Calu3 (cell line): ENCODE measurements at regions not wholly inside any gene's neighbourhood (a gene's known extent, or its start where the extent isn't known, plus 50 kb on each side); places are given as distances from the start of the nearest gene placed in this dataset.
A peak's percentile ranks its signal among the peaks of the same experiment; 100 is the strongest.

ENCODE experiments used
- BruUV-seq: library from RNA; stranded (reverse); fragments of 400-500 nt; replicated peaks from 2 replicates; lab custom pipeline; 2021; lab: Mats Ljungman, UMichigan
- CTCF ChIA-PET: fragments of 300-600 bp; sonication (Branson Sonifier 250); formaldehyde crosslinking; loops from one replicate; lab custom pipeline; 2022; ENCODE audit warnings: antibody characterized with exemption; lab: Charles Lee
- DNase-seq: peaks from one replicate; pipeline ENCODE4 v3.0.0; 2022
- H3K27ac Mint-ChIP-seq: one replicate; pipeline ENCODE4 v1.8.0; 2022; ENCODE audit warnings: mixed read lengths; ENCODE audit not compliant: unreplicated experiment
- H3K27me3 Mint-ChIP-seq: one replicate; pipeline ENCODE4 v1.8.0; 2022; ENCODE audit warnings: mixed read lengths; ENCODE audit not compliant: unreplicated experiment
- H3K36me3 Mint-ChIP-seq: one replicate; pipeline ENCODE4 v1.8.0; 2022; ENCODE audit warnings: mild to moderate bottlenecking, moderate library complexity, mixed read lengths; ENCODE audit not compliant: insufficient read depth, unreplicated experiment
- H3K4me1 Mint-ChIP-seq: one replicate; pipeline ENCODE4 v1.8.0; 2022; ENCODE audit warnings: mild to moderate bottlenecking, low read depth, mixed read lengths; ENCODE audit not compliant: unreplicated experiment
- H3K4me3 Mint-ChIP-seq: one replicate; pipeline ENCODE4 v1.8.0; 2022; ENCODE audit warnings: mild to moderate bottlenecking, low read depth, moderate library complexity, mixed read lengths; ENCODE audit not compliant: unreplicated experiment
- H3K9me3 Mint-ChIP-seq: one replicate; pipeline ENCODE4 v1.8.0; 2022; ENCODE audit warnings: low read depth, mixed read lengths; ENCODE audit not compliant: unreplicated experiment
- intact Hi-C: fragments of 100-400 bp; cut with micrococcal nuclease; formaldehyde crosslinking; loops from one replicate; pipeline ENCODE4 v1.10.0; 2022; ENCODE audit not compliant: unreplicated experiment
- TF ChIP-seq, protein P1 (sequence below): fragments of 200-600 bp; IDR thresholded peaks from one replicate; pipeline ENCODE4 v1.8.0; 2022; ENCODE audit warnings: antibody characterized with exemption; ENCODE audit not compliant: unreplicated experiment

DNA sequence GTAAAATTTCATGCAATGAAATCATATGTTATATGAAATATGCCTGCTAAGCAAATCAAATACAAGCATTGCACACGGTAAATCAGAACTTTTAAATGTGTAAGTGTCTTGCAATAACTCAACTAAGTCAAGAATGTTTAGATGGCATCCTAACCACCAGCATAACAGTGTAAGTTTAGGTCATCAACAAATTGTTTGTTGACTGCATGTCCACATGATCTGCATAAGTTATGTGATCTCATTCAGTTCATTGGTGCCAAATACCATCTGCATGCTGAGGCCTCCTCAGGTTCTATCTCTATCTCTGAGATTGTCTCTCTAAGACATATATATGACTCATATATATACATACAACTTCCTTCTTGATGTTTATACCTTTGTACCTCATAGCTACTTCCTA lies 159.6 kb upstream of the STK32A start:
- no peak overlapping the region for H3K27ac Mint-ChIP-seq
- H3K9me3 Mint-ChIP-seq = no peaks in the 10 kb centered on the region
- H3K27me3 Mint-ChIP-seq = no peaks in the 10 kb centered on the region
- TF ChIP-seq, protein P1, sequence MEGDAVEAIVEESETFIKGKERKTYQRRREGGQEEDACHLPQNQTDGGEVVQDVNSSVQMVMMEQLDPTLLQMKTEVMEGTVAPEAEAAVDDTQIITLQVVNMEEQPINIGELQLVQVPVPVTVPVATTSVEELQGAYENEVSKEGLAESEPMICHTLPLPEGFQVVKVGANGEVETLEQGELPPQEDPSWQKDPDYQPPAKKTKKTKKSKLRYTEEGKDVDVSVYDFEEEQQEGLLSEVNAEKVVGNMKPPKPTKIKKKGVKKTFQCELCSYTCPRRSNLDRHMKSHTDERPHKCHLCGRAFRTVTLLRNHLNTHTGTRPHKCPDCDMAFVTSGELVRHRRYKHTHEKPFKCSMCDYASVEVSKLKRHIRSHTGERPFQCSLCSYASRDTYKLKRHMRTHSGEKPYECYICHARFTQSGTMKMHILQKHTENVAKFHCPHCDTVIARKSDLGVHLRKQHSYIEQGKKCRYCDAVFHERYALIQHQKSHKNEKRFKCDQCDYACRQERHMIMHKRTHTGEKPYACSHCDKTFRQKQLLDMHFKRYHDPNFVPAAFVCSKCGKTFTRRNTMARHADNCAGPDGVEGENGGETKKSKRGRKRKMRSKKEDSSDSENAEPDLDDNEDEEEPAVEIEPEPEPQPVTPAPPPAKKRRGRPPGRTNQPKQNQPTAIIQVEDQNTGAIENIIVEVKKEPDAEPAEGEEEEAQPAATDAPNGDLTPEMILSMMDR = no peak
- H3K4me1 Mint-ChIP-seq = no peaks in the 10 kb centered on the region
- H3K4me3 Mint-ChIP-seq = no peak overlapping the region
- intact Hi-C loops = no loop called here
- CTCF ChIA-PET = no interaction called here
- no peaks in the 10 kb centered on the region for H3K36me3 Mint-ChIP-seq
- DNase-seq = no peak
- no TSS peak for BruUV-seq

DNA sequence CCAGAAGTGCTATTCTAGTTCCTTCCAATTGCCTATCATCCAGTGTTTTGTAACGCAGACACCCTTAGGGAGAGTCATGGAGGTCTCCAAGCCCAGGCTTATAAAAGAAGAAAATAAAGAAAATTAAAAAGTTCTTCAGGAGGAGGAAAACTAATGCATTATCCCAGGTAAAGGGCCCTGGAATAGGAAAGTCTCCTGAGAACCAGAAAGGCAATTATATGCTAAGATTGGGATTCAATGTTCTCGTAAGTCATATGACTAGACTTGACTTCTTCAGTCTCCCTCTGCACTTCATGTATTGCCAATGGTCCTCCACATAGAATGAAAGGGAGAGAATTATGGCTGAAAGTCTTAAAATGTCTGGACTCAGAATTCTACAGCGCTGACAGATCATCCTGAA lies 154.4 kb upstream of the STK32A start:
- no TSS peak for BruUV-seq
- DNase-seq = no peak
- no peaks in the 10 kb centered on the region for H3K36me3 Mint-ChIP-seq
- H3K4me1 Mint-ChIP-seq = peaks cover 8% of the 10 kb centered on the region
- intact Hi-C loops = no loop called here
- H3K9me3 Mint-ChIP-seq = no peaks in the 10 kb centered on the region
- H3K4me3 Mint-ChIP-seq = no peak overlapping the region
- CTCF ChIA-PET = interaction anchor here (1.1 kb wide), 1 partner anchor 10 kb away, joined by 4 read pairs; no protein-coding TSS in a partner anchor
- peaks cover 9% of the 10 kb centered on the region for H3K27me3 Mint-ChIP-seq
- no peak overlapping the region for H3K27ac Mint-ChIP-seq
- TF ChIP-seq, protein P1 = no peak

DNA sequence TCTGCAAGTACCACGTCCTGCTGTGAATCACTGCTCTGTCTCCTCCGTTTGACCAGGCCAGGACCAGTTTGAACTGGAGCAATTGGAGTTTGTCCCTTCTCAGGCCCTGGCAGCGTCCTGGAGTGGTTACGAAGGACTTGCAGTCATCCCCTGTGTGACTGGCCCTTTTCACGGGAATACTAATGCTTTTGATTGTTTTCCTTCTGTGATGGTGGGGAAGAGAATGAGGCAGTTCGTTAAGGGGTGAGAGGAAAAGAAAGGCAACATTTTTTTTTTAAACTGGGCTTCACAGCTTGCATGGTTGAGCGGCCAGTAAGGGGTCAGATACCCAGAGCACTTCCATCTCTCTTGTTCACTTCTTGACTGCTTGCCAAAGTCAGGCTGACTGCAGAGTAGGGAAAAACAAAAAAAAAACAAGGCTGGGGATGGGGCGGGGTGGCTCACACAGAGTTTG lies 153.5 kb upstream of the STK32A start:
- Mint-ChIP-seq H3K9me3 (no peaks in the 10 kb centered on the region), H3K4me3 (no peak overlapping the region), H3K4me1 (peaks cover 8% of the 10 kb centered on the region), H3K27ac (no peak overlapping the region), H3K36me3 (no peaks in the 10 kb centered on the region), H3K27me3 (peaks cover 9% of the 10 kb centered on the region)
- intact Hi-C loops = no loop called here
- DNase-seq = no peak
- no TSS peak for BruUV-seq
- CTCF ChIA-PET = no interaction called here
- TF ChIP-seq, protein P1 = no peak

DNA sequence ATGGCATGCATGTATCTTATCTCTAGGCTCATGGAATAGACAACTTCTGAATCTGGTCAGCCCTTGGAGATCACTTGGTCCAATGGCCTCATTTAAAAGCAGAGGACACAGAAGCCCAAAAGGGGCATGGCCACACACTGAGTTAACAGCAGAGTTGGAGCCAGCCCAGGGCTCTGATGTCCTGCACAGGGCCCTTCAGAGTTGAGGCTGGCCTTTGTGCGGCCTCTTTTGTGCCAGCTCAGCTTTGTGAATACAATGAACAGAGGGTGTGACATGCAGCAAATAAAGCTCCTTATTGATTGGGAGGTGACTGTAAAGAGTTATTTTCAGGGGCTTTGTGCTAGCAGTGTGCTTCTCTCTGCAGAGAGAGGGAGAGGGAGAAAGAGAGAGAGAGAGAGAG lies 150.1 kb upstream of the STK32A start:
- TF ChIP-seq, protein P1 = no peak
- intact Hi-C loops = no loop called here
- no peak overlapping the region for H3K4me3 Mint-ChIP-seq
- H3K27me3 Mint-ChIP-seq = peaks cover 9% of the 10 kb centered on the region
- DNase-seq = peak; percentile 8
- no peaks in the 10 kb centered on the region for H3K9me3 Mint-ChIP-seq
- H3K27ac Mint-ChIP-seq = no peak overlapping the region
- H3K4me1 Mint-ChIP-seq = peaks cover 8% of the 10 kb centered on the region
- no peaks in the 10 kb centered on the region for H3K36me3 Mint-ChIP-seq
- CTCF ChIA-PET = interaction anchor here (1.9 kb wide), 1 partner anchor 104 kb away, joined by 7 read pairs; no protein-coding TSS in a partner anchor
- no TSS peak for BruUV-seq
